Ovary (tissue), 7 donors: ENCODE measurements at regions not wholly inside any gene's neighbourhood (a gene's known extent, or its start where the extent isn't known, plus 50 kb on each side); places are given as distances from the start of the nearest gene placed in this dataset.

Experiments used
- DNase-seq, 5 donors: peaks; one replicate each; pipeline ENCODE4 v3.0.0-alpha.2; 2019 to 2020
- H3K27ac ChIP-seq, 2 donors: fragments of 200-600 bp; one replicate each; pipeline versions ENCODE4 v1.5.1 to v1.8.0; 2019 to 2022
- H3K27me3 ChIP-seq: fragments of 200-600 bp; one replicate; pipeline ENCODE4 v1.8.0; 2022
- H3K36me3 ChIP-seq: fragments of 200-600 bp; sonication (generic); one replicate; pipeline ENCODE4 v1.5.1; 2019
- H3K4me1 ChIP-seq: one replicate; pipeline ENCODE4 v1.8.1; 2013; ENCODE audit warnings: mild to moderate bottlenecking, moderate library complexity; ENCODE audit not compliant: insufficient read depth
- H3K4me3 ChIP-seq: fragments of 200-600 bp; sonication (generic); one replicate; pipeline ENCODE4 v1.5.1; 2017
- H3K9me3 ChIP-seq, 2 donors: fragments of 200-600 bp in 1 of 2; sonication (generic) in 1 of 2; one replicate each; pipeline versions ENCODE4 v1.5.1 to v1.8.1; 2013 to 2019; ENCODE audit warnings: mild to moderate bottlenecking in 1 of 2, moderate library complexity in 1 of 2
- EP300 ChIP-seq: sonication (generic); formaldehyde crosslinking; IDR thresholded peaks from one replicate; pipeline ENCODE4 v1.6.1; 2017; ENCODE audit warnings: antibody characterized with exemption
- POLR2A ChIP-seq: fragments of 450-650 bp; IDR thresholded peaks from one replicate; pipeline ENCODE4 v1.6.1; 2017; ENCODE audit warnings: antibody characterized with exemption, mild to moderate bottlenecking, moderate library complexity
- WGBS, 3 donors: extraction: QIAGEN DNeasy Blood & Tissue Kit in 1 of 3; methylation state at CpG; one replicate each; pipeline versions ENCODE4 v1.1.5 to v1.1.7; 2013 to 2017; 5-methylcytosine and 5-hydroxymethylcytosine counted together
- intact Hi-C, 4 donors: fragments of 100-400 bp; cut with DNase I; formaldehyde crosslinking; loops; one replicate each; pipeline versions ENCODE4 v1.11.0 to v1.15.1; 2022 to 2023
- TF ChIP-seq, protein P1 (sequence below), 3 donors: fragments of 450-650 bp in 2 of 3; fragments of 200-600 bp in 1 of 3; IDR thresholded peaks; one replicate each; pipeline versions ENCODE4 v1.5.1 to v1.8.0; 2016 to 2022; ENCODE audit warnings: antibody characterized with exemption in 3 of 3, mild to moderate bottlenecking in 1 of 3
- donor health status: DM: no; HTN: no; CAD: no; lungs with moderate emphysema.
- donor health status: DM: no; HTN: no; CAD: no.
- donor health status: Bipolar disorder and iron deficiency.
- donor health status: DM: no; HTN: no; CAD: no.
- donor health status: DM: yes; HTN: yes; CAD: no.

DNA sequence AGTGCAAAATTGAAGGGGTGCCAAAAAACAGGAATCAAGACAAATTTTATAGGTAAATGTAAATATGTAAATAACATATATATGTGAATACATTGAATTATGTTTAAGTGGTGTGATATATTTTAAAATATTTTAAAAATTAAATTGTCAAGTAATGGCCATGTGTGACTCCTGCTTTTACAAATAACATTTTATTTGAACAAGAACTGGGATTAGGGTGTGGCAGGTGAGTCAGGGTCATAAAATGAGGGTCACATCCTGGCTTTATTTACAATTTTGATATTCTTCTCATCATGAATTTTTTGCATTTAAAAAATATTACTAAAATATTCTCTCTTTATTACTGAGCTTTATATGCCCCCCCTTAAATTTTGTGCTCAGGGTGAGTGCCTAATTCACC lies 601.1 kb upstream of the MAN1A1 start:
- DNase-seq, result no peak

DNA sequence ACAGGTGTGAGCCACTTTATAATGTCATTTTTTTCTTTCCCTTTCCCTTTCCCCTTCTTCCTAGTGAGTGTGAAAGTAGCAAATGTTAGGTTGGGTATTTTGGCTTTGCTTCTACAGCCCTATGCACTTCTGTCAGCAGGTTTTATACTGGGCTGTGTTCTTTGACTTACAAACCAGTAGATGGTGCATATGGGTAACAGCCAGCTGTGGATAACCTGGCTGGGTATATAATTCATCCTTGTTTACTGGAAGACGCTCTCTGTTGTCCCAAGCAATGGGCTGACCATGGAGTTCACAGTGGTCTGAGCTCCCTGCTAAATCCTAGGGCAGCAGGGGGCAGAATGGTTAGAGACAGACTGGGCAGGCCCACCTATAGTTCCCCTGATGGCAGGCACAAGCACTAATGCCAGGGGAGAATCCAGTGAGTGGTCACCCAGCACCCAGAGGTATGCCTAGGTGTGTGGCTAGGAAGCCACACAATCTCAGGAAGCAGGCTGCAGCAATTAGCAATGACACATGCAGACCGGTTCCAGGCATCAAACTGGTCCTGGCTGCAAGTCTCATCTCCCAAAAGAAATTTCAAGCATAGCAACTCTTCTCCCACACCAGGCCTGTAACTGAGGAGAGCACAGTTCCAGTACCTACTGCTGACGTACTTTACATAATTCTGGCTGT lies 592.7 kb upstream of the MAN1A1 start:
- TF ChIP-seq POLR2A (no peak), EP300 (no peak)
- TF ChIP-seq, protein P1, sequence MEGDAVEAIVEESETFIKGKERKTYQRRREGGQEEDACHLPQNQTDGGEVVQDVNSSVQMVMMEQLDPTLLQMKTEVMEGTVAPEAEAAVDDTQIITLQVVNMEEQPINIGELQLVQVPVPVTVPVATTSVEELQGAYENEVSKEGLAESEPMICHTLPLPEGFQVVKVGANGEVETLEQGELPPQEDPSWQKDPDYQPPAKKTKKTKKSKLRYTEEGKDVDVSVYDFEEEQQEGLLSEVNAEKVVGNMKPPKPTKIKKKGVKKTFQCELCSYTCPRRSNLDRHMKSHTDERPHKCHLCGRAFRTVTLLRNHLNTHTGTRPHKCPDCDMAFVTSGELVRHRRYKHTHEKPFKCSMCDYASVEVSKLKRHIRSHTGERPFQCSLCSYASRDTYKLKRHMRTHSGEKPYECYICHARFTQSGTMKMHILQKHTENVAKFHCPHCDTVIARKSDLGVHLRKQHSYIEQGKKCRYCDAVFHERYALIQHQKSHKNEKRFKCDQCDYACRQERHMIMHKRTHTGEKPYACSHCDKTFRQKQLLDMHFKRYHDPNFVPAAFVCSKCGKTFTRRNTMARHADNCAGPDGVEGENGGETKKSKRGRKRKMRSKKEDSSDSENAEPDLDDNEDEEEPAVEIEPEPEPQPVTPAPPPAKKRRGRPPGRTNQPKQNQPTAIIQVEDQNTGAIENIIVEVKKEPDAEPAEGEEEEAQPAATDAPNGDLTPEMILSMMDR (IDR thresholded peaks at IDR 0.05), result no peak
- intact Hi-C loops, result no loop called here
- no peaks in the 10 kb centered on the region for H3K4me1 ChIP-seq
- DNase-seq, result no peak
- H3K27me3 ChIP-seq, result no peaks in the 10 kb centered on the region
- 80 to 87% (median 82%) methylated on average over 3 of the region's 3 CpGs for WGBS, 3 donors
- no peak overlapping the region for H3K4me3 ChIP-seq
- H3K9me3 ChIP-seq, result no peaks in the 10 kb centered on the region
- no peaks in the 10 kb centered on the region for H3K36me3 ChIP-seq
- no peak overlapping the region for H3K27ac ChIP-seq

More for the DNA sequence above, 601.1 kb upstream of the MAN1A1 start:
- Histone ChIP-seq H3K36me3 (no peaks in the 10 kb centered on the region), H3K9me3 (no peaks in the 10 kb centered on the region), H3K27ac (no peak overlapping the region), H3K4me3 (no peak overlapping the region), H3K4me1 (no peaks in the 10 kb centered on the region), H3K27me3 (no peaks in the 10 kb centered on the region)
- intact Hi-C loops, result no loop called here
- TF ChIP-seq EP300, result no peak
- TF ChIP-seq POLR2A, result no peak
- TF ChIP-seq, protein P1 (IDR thresholded peaks at IDR 0.05), result no peak

DNA sequence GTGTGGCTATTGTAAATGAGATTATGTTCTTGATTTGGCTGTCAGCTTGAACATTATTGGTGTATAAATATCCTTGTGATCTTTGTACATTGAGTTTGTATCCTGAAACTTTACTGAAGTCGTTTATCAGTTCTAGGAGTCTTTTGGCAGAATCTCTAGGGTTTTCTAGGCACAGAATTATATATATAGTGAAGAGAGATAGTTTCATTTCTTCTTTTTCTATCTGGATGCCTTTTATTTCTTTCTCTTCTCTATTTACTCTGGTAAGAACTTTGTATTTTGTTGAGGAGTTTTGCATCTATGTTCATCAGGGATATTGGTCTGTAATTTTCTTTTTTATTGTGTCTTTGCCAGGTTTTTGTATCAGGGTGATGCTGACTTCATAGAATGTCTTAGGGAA lies 589.2 kb upstream of the MAN1A1 start:
- intact Hi-C loops, result no loop called here
- 47 to 65% (median 60%) methylated on average over 1 of the region's 1 CpG for WGBS, 3 donors
- TF ChIP-seq POLR2A, result no peak
- TF ChIP-seq, protein P1 (IDR thresholded peaks at IDR 0.05), result no peak
- no peak for TF ChIP-seq EP300

DNA sequence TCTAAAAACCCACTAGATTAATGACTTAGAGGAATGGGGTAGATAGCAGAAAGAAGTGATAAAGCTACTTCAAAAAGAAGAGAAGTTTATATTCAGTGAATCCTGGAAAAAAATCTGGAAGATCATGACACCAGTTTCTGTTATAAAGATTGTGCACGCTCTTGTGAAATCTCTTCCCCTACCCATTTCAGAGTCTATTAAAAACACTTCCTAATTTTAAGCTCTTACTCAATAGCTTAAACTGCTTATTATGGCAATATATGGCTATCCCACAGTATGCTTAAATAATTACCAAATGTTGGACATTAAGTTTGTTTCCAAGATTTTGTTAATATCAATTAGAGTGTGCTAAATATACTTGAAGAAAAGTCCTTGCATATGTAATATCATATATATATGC lies 585.3 kb upstream of the MAN1A1 start:
- H3K36me3 ChIP-seq, result no peaks in the 10 kb centered on the region
- no peaks in the 10 kb centered on the region for H3K4me1 ChIP-seq
- H3K4me3 ChIP-seq, result no peak overlapping the region
- TF ChIP-seq POLR2A (no peak), EP300 (no peak)
- TF ChIP-seq, protein P1 (IDR thresholded peaks at IDR 0.05), result no peak
- 29 to 63% (median 39%) methylated on average over 1 of the region's 1 CpG for WGBS, 3 donors
- intact Hi-C loops, result no loop called here
- no peak for DNase-seq
- no peaks in the 10 kb centered on the region for H3K9me3 ChIP-seq
- H3K27ac ChIP-seq, result no peak overlapping the region
- H3K27me3 ChIP-seq, result no peaks in the 10 kb centered on the region

More for the DNA sequence above, 589.2 kb upstream of the MAN1A1 start:
- Histone ChIP-seq H3K36me3 (no peaks in the 10 kb centered on the region), H3K9me3 (no peaks in the 10 kb centered on the region), H3K4me1 (no peaks in the 10 kb centered on the region), H3K27me3 (no peaks in the 10 kb centered on the region), H3K27ac (no peak overlapping the region), H3K4me3 (no peak overlapping the region)
- no peak for DNase-seq
